Daoy (cell line): ENCODE measurements at regions not wholly inside any gene's neighbourhood (a gene's known extent, or its start where the extent isn't known, plus 50 kb on each side); places are given as distances from the start of the nearest gene placed in this dataset.

Experiments
- DNase-seq: peaks from one replicate; pipeline ENCODE4 v3.0.0-alpha.2; 2015; ENCODE audit warnings: low read depth

- DNase-seq, result no peak
These were observed 84.6 kb upstream of the KLF13 start for GRCh38 chr15:31241888-31242522.

- DNase-seq, result no peak
These were observed 82.7 kb upstream of the KLF13 start for GRCh38 chr15:31243895-31244294.

GRCh38 chr15:31245135-31245689, 81.4 kb upstream of the KLF13 start:
- DNase-seq, result no peak

GRCh38 chr15:31245756-31246155, 80.9 kb upstream of the KLF13 start:
- no peak for DNase-seq

GRCh38 chr15:31247404-31247803, 79.2 kb upstream of the KLF13 start:
- no peak for DNase-seq

- no peak for DNase-seq
These were observed 78.4 kb upstream of the KLF13 start for GRCh38 chr15:31248263-31248662.

- no peak for DNase-seq
These were observed 77.7 kb upstream of the KLF13 start for GRCh38 chr15:31248951-31249350.

GRCh38 chr15:31250033-31250432, 76.6 kb upstream of the KLF13 start:
- no peak for DNase-seq

GRCh38 chr15:31251165-31251564, 75.5 kb upstream of the KLF13 start:
- no peak for DNase-seq

- DNase-seq, result no peak
These were observed 74.4 kb upstream of the KLF13 start for GRCh38 chr15:31252171-31252785.

- DNase-seq, result peak; percentile 20
These were observed 72.0 kb upstream of the KLF13 start for GRCh38 chr15:31254431-31255175.

GRCh38 chr15:31255176-31255510, 71.5 kb upstream of the KLF13 start:
- DNase-seq, result no peak

- DNase-seq, result no peak
These were observed 70.8 kb upstream of the KLF13 start for GRCh38 chr15:31255732-31256377.

GRCh38 chr15:31256378-31257265, 70.0 kb upstream of the KLF13 start:
- no peak for DNase-seq

- DNase-seq, result no peak
These were observed 69.3 kb upstream of the KLF13 start for GRCh38 chr15:31257286-31257685.

GRCh38 chr15:31258260-31258659, 68.4 kb upstream of the KLF13 start:
- DNase-seq, result no peak

- no peak for DNase-seq
These were observed 66.9 kb upstream of the KLF13 start for GRCh38 chr15:31259562-31260252.

GRCh38 chr15:31260646-31261265, 65.9 kb upstream of the KLF13 start:
- DNase-seq, result no peak

GRCh38 chr15:31261266-31262142, 65.1 kb upstream of the KLF13 start:
- DNase-seq, result no peak
